GM21723 (cell line): ENCODE measurements at regions not wholly inside any gene's neighbourhood (a gene's known extent, or its start where the extent isn't known, plus 50 kb on each side); places are given as distances from the start of the nearest gene placed in this dataset.

Experiments used
- ATAC-seq: cut with Tn5 transposase; IDR thresholded peaks from one replicate; pipeline ENCODE4 v1.9.1; 2021; ENCODE audit warnings: mild to moderate bottlenecking, moderate library complexity; ENCODE audit not compliant: unreplicated experiment

GRCh38 chr13:106623799-106624460 lies 56.0 kb upstream of the ARGLU1 start:
- no peak for ATAC-seq

GRCh38 chr13:106621833-106622232 lies 53.9 kb upstream of the ARGLU1 start:
- no peak for ATAC-seq

- ATAC-seq: peak; percentile 98
Measured at GRCh38 chr13:106619688-106620555, 52.0 kb upstream of the ARGLU1 start.
